ENCODE measurements at regions not wholly inside any gene's neighbourhood (a gene's known extent, or its start where the extent isn't known, plus 50 kb on each side); places are given as distances from the start of the nearest gene placed in this dataset.

- TF ChIP-seq CTCF (IDR thresholded peaks at IDR 0.05) = no peak
- no peak for TF ChIP-seq POLR2A (IDR thresholded peaks at IDR 0.05)
- TF ChIP-seq POLR2AphosphoS5 (IDR thresholded peaks at IDR 0.05) = no peak
These were observed 183.9 kb downstream of the FAM43A start for GRCh38 chr3:194869482-194870169.
